ENCODE measurements at regions not wholly inside any gene's neighbourhood (a gene's known extent, or its start where the extent isn't known, plus 50 kb on each side); places are given as distances from the start of the nearest gene placed in this dataset.

DNA sequence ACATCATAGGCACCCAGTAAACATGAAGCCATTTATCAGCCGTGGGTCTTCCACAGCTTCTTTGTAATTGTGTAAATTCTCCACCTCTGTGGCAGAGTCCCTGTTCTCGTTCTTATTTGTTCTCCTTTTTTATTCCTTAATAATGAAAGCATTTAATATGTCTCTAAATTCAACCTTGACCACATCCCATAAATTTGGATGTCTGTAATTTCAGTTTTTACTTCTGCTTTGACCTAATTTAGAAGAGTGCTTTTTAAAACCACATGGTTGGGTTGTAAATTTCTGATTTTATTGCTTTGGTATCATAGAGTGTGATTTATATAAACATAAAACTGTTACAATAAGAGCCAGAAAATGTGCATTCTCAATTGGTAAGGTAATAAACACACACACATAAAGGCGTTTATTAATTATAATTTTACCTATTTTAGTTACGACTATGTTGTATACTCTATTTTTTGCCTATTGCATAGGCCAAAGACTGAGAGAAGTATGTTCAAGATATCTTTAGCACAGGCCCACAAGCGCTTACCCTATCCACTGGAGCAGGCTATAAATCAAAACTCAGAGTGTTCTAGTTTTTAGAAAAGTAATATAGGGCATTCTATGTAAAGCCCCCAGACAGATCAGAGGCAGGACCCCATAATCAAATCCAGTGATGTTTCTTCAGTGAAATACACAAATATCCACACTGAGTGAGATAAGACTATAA lies 58.0 kb upstream of the CCND1 start:
- TF ChIP-seq POLR2A (IDR thresholded peaks at IDR 0.05), result no peak
- TF ChIP-seq, protein P1, sequence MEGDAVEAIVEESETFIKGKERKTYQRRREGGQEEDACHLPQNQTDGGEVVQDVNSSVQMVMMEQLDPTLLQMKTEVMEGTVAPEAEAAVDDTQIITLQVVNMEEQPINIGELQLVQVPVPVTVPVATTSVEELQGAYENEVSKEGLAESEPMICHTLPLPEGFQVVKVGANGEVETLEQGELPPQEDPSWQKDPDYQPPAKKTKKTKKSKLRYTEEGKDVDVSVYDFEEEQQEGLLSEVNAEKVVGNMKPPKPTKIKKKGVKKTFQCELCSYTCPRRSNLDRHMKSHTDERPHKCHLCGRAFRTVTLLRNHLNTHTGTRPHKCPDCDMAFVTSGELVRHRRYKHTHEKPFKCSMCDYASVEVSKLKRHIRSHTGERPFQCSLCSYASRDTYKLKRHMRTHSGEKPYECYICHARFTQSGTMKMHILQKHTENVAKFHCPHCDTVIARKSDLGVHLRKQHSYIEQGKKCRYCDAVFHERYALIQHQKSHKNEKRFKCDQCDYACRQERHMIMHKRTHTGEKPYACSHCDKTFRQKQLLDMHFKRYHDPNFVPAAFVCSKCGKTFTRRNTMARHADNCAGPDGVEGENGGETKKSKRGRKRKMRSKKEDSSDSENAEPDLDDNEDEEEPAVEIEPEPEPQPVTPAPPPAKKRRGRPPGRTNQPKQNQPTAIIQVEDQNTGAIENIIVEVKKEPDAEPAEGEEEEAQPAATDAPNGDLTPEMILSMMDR (IDR thresholded peaks at IDR 0.05), result no peak
